K562 (cell line): ENCODE measurements at regions not wholly inside any gene's neighbourhood (a gene's known extent, or its start where the extent isn't known, plus 50 kb on each side); places are given as distances from the start of the nearest gene placed in this dataset.

ENCODE experiments used
- ATAC-seq: fragments of 200-7000 bp; cut with Tn5 transposase; 3 replicates; pipeline ENCODE4 v1.9.1; 2020; ENCODE audit warnings: moderate library complexity
- BruUV-seq: library from RNA; stranded (reverse); fragments of 400-500 nt; replicated peaks from 2 replicates; lab custom pipeline; 2021; lab: Mats Ljungman, UMichigan
- CTCF ChIA-PET: fragments of 300-600 bp; formaldehyde crosslinking; extraction: SDS; loops from one replicate; lab custom pipeline; 2021; ENCODE audit warnings: low intra/inter-chr PET ratio; lab: Yijun Ruan, JAX
- POLR2A ChIA-PET: fragments of 300-600, 350-650 bp; sonication (Branson Sonifier 250); formaldehyde crosslinking; extraction: SDS; loops from one replicate; lab custom pipeline; 2021; ENCODE audit warnings: antibody characterized with exemption, inconsistent platforms; lab: Yijun Ruan, JAX
- DNase-seq, 4 experiments: peaks; one replicate each; pipeline versions ENCODE4 v3.0.0 to v3.0.0-alpha.2; 2011 to 2018; ENCODE audit warnings: low spot score in 3 of 4, mixed read lengths in 3 of 4; ENCODE audit errors: extremely low read depth in 1 of 4
- FAIRE-seq: peaks from 2 replicates; lab custom pipeline; 2011; peaks lifted over from hg19 to GRCh38; lab: Jason Lieb, UNC
- H2AFZ ChIP-seq: 2 replicates; pipeline ENCODE4 v1.6.0; 2011; ENCODE audit warnings: low read depth, low read length, control low read depth, inconsistent platforms
- H3K27ac ChIP-seq: fragments of 200-600 bp; 3 replicates; pipeline ENCODE4 v1.8.0; 2011; ENCODE audit warnings: low read depth, mild to moderate bottlenecking, control low read depth, inconsistent platforms, low read length, moderate library complexity, mixed read lengths; ENCODE audit errors: extremely low read depth
- H3K27me3 ChIP-seq, 2 experiments: fragments of 300-600 bp in 1 of 2; 2 replicates in 1 of 2; 3 replicates in 1 of 2; pipeline versions ENCODE4 v1.6.0 to v1.8.0; 2011; ENCODE audit warnings: inconsistent platforms in 2 of 2, low read length in 2 of 2, mild to moderate bottlenecking in 1 of 2, mixed read lengths in 1 of 2, moderate library complexity in 1 of 2; ENCODE audit not compliant: control insufficient read depth in 2 of 2, insufficient read depth in 2 of 2
- H3K36me3 ChIP-seq: fragments of 300-600 bp; 3 replicates; pipeline ENCODE4 v1.8.0; 2011; ENCODE audit warnings: mild to moderate bottlenecking, low read length, inconsistent platforms; ENCODE audit not compliant: control insufficient read depth, insufficient read depth
- H3K4me1 ChIP-seq, 2 experiments: fragments of 200-600 bp in 1 of 2; replicated peaks in 1 of 2; 2 replicates in 1 of 2; 3 replicates in 1 of 2; pipeline versions ENCODE4 v1.5.1 to v1.8.0; 2011; ENCODE audit warnings: inconsistent platforms in 2 of 2, low read length in 2 of 2, mild to moderate bottlenecking in 1 of 2, mixed read lengths in 1 of 2, moderate library complexity in 1 of 2; ENCODE audit not compliant: control insufficient read depth in 2 of 2, insufficient read depth in 2 of 2
- H3K4me2 ChIP-seq: 2 replicates; pipeline ENCODE4 v1.6.1; 2011; ENCODE audit warnings: low read length, control low read depth, inconsistent platforms, mixed read lengths; ENCODE audit not compliant: insufficient read depth
- H3K4me3 ChIP-seq: fragments of 200-600 bp; sonication (generic), shearing (Covaris generic); 2 replicates; pipeline ENCODE4 v1.5.1; 2016; ENCODE audit warnings: control low read depth, inconsistent platforms
- H3K79me2 ChIP-seq: fragments of 200-600 bp; 3 replicates; pipeline ENCODE4 v1.8.0; 2011; ENCODE audit warnings: low read length, inconsistent platforms; ENCODE audit not compliant: control insufficient read depth, insufficient read depth
- H3K9ac ChIP-seq, 2 experiments: 2 replicates each; pipeline versions ENCODE4 v1.6.0 to v1.6.1; 2011; ENCODE audit warnings: low read depth in 2 of 2, low read length in 2 of 2, control low read depth in 1 of 2, inconsistent platforms in 1 of 2, mild to moderate bottlenecking in 1 of 2, mixed read lengths in 1 of 2; ENCODE audit not compliant: insufficient read depth in 1 of 2
- H3K9me1 ChIP-seq: one replicate; pipeline ENCODE4 v1.6.0; 2011; ENCODE audit warnings: inconsistent platforms, mild to moderate bottlenecking, low read length, moderate library complexity; ENCODE audit not compliant: control insufficient read depth, insufficient read depth
- H3K9me3 ChIP-seq: replicated peaks from 2 replicates; pipeline ENCODE4 v1.5.1; 2011; ENCODE audit warnings: low read depth, low read length, inconsistent platforms; ENCODE audit not compliant: control insufficient read depth, insufficient read depth
- H4K20me1 ChIP-seq: replicated peaks from 2 replicates; pipeline ENCODE4 v1.6.1; 2011; ENCODE audit warnings: low read length, inconsistent platforms, mixed read lengths; ENCODE audit not compliant: control insufficient read depth, insufficient read depth
- BACH1 ChIP-seq: fragments of 200-800 bp; sonication (Bioruptor generic); IDR thresholded peaks from 2 replicates; pipeline ENCODE4 v1.6.1; 2016; ENCODE audit warnings: missing genetic modification characterization, missing compliant biosample characterization
- CBFA2T2 ChIP-seq: fragments of 450-650 bp; conservative IDR thresholded peaks from 2 replicates; pipeline ENCODE4 v1.6.1; 2017; ENCODE audit warnings: mild to moderate bottlenecking
- HSF4 ChIP-seq: fragments of 250-450 bp; sonication (Bioruptor Pico); IDR thresholded peaks from 2 replicates; pipeline ENCODE4 v2.1.2; 2022; ENCODE audit warnings: mild to moderate bottlenecking, moderate library complexity, borderline replicate concordance
- NRF1 ChIP-seq, 2 experiments: fragments of 450-650 bp; IDR thresholded peaks in 1 of 2; conservative IDR thresholded peaks in 1 of 2; 2 replicates each; pipeline ENCODE4 v1.6.1; 2014; ENCODE audit warnings: mild to moderate bottlenecking in 2 of 2
- POLR2AphosphoS5 ChIP-seq: IDR thresholded peaks from 2 replicates; pipeline ENCODE4 v1.6.1; 2011; ENCODE audit warnings: mild to moderate bottlenecking, low read depth, low read length, moderate library complexity; ENCODE audit not compliant: control insufficient read depth, insufficient read depth
- RCOR1 ChIP-seq, 2 experiments: IDR thresholded peaks; 2 replicates each; pipeline ENCODE4 v1.6.1; 2012; ENCODE audit warnings: low read depth in 2 of 2, low read length in 2 of 2, borderline replicate concordance in 1 of 2, improper control_type of control experiment in 1 of 2
- RFX5 ChIP-seq: IDR thresholded peaks from 2 replicates; pipeline ENCODE4 v1.6.1; 2011; ENCODE audit warnings: low read depth, mild to moderate bottlenecking, improper control_type of control experiment, low read length
- SMARCE1 ChIP-seq: fragments of 450-650 bp; IDR thresholded peaks from 2 replicates; pipeline ENCODE4 v1.7.1; 2016; ENCODE audit warnings: mild to moderate bottlenecking
- ZNF23 ChIP-seq: fragments of 250-450 bp; sonication (Bioruptor Pico); IDR thresholded peaks from 2 replicates; pipeline ENCODE4 v1.4.0; 2020; ENCODE audit warnings: mild to moderate bottlenecking
- ZNF436 ChIP-seq: fragments of 250-450, 450-650 bp; sonication (Bioruptor Pico); formaldehyde crosslinking; IDR thresholded peaks from 2 replicates; pipeline ENCODE4 v1.7.0; 2020; ENCODE audit warnings: mild to moderate bottlenecking
- ZNF778 ChIP-seq: fragments of 450-650 bp; formaldehyde crosslinking; IDR thresholded peaks from 2 replicates; pipeline ENCODE4 v1.4.0; 2020; ENCODE audit warnings: mild to moderate bottlenecking, moderate library complexity
- WGBS: fragments of 100-300 bp; shearing (Covaris generic); methylation state at CpG from one replicate; pipeline ENCODE4 v1.1.6; 2016; ENCODE audit warnings: low coverage, mixed read lengths; ENCODE audit not compliant: insufficient coverage; ENCODE audit errors: missing lambda C conversion rate; 5-methylcytosine and 5-hydroxymethylcytosine counted together
- in situ Hi-C: fragments of 300-500 bp; cut with MboI; formaldehyde crosslinking; loops from 4 replicates; pipeline ENCODE4 v1.15.0; 2018; ENCODE audit warnings: inconsistent platforms, mixed read lengths
- intact Hi-C: fragments of 100-400 bp; cut with micrococcal nuclease; formaldehyde crosslinking; loops from 2 replicates; pipeline ENCODE4 v1.14.2; 2022
- TF ChIP-seq, protein P1 (sequence below): fragments of 250-450 bp; sonication (Bioruptor Pico); IDR thresholded peaks from 2 replicates; pipeline ENCODE4 v1.4.0; 2020
- TF ChIP-seq, protein P2 (sequence below): fragments of 450-650 bp; IDR thresholded peaks from 2 replicates; pipeline ENCODE4 v1.6.1; 2016; ENCODE audit warnings: mild to moderate bottlenecking

DNA sequence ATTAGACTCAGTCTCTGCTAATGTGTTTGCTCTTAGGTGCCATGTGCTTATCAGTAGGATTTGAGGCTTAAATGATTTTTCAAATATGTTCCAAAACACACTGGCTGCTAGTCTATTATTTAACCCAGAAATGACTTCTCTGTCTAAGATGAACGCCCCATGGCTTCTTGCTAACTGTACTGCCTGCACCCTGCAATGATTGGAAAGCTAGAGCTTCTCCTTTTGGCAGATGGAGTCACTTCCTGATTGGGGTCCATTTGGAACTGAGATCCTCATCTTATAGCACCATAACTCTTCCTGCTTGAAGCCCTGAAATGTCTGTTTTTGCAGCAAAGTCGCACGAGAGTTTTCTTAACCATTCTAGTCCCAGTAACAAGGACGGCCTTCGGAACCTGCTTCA is 186.5 kb upstream of the ADO start:
- H3K9me3 ChIP-seq, result no peaks in the 10 kb centered on the region
- no peak overlapping the region for H3K4me2 ChIP-seq
- no peak overlapping the region for H3K4me3 ChIP-seq
- POLR2A ChIA-PET, result no interaction called here
- no peaks in the 10 kb centered on the region for H3K9me1 ChIP-seq
- TF ChIP-seq HSF4 (CRISPR knock-in tag), result no peak
- no peak for TF ChIP-seq BACH1
- no peak for TF ChIP-seq RCOR1 (IDR thresholded peaks at IDR 0.05; ENCODE audit: borderline replicate concordance in 1 of 2, low read depth in 2 of 2, low read length in 2 of 2)
- TF ChIP-seq POLR2AphosphoS5, result no peak
- TF ChIP-seq, protein P1, sequence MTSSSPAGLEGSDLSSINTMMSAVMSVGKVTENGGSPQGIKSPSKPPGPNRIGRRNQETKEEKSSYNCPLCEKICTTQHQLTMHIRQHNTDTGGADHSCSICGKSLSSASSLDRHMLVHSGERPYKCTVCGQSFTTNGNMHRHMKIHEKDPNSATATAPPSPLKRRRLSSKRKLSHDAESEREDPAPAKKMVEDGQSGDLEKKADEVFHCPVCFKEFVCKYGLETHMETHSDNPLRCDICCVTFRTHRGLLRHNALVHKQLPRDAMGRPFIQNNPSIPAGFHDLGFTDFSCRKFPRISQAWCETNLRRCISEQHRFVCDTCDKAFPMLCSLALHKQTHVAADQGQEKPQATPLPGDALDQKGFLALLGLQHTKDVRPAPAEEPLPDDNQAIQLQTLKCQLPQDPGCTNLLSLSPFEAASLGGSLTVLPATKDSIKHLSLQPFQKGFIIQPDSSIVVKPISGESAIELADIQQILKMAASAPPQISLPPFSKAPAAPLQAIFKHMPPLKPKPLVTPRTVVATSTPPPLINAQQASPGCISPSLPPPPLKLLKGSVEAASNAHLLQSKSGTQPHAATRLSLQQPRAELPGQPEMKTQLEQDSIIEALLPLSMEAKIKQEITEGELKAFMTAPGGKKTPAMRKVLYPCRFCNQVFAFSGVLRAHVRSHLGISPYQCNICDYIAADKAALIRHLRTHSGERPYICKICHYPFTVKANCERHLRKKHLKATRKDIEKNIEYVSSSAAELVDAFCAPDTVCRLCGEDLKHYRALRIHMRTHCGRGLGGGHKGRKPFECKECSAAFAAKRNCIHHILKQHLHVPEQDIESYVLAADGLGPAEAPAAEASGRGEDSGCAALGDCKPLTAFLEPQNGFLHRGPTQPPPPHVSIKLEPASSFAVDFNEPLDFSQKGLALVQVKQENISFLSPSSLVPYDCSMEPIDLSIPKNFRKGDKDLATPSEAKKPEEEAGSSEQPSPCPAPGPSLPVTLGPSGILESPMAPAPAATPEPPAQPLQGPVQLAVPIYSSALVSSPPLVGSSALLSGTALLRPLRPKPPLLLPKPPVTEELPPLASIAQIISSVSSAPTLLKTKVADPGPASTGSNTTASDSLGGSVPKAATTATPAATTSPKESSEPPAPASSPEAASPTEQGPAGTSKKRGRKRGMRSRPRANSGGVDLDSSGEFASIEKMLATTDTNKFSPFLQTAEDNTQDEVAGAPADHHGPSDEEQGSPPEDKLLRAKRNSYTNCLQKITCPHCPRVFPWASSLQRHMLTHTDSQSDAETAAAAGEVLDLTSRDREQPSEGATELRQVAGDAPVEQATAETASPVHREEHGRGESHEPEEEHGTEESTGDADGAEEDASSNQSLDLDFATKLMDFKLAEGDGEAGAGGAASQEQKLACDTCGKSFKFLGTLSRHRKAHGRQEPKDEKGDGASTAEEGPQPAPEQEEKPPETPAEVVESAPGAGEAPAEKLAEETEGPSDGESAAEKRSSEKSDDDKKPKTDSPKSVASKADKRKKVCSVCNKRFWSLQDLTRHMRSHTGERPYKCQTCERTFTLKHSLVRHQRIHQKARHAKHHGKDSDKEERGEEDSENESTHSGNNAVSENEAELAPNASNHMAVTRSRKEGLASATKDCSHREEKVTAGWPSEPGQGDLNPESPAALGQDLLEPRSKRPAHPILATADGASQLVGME (CRISPR knock-in tag), result no peak
- no peak for TF ChIP-seq RFX5
- TF ChIP-seq ZNF778 (CRISPR knock-in tag), result no peak
- TF ChIP-seq ZNF436, result no peak
- no peak for TF ChIP-seq NRF1 (conservative IDR thresholded peaks at IDR 0.05 in 1 of 2, IDR thresholded peaks at IDR 0.05 in 1 of 2)
- no peak for TF ChIP-seq SMARCE1
- TF ChIP-seq, protein P2, sequence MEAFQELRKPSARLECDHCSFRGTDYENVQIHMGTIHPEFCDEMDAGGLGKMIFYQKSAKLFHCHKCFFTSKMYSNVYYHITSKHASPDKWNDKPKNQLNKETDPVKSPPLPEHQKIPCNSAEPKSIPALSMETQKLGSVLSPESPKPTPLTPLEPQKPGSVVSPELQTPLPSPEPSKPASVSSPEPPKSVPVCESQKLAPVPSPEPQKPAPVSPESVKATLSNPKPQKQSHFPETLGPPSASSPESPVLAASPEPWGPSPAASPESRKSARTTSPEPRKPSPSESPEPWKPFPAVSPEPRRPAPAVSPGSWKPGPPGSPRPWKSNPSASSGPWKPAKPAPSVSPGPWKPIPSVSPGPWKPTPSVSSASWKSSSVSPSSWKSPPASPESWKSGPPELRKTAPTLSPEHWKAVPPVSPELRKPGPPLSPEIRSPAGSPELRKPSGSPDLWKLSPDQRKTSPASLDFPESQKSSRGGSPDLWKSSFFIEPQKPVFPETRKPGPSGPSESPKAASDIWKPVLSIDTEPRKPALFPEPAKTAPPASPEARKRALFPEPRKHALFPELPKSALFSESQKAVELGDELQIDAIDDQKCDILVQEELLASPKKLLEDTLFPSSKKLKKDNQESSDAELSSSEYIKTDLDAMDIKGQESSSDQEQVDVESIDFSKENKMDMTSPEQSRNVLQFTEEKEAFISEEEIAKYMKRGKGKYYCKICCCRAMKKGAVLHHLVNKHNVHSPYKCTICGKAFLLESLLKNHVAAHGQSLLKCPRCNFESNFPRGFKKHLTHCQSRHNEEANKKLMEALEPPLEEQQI, result no peak
- no peak for TF ChIP-seq ZNF23 (CRISPR knock-in tag)
- no peak for TF ChIP-seq CBFA2T2
- H3K4me1 ChIP-seq, result no peaks in the 10 kb centered on the region
- no peak overlapping the region for H3K27ac ChIP-seq
- 0% methylated on average over 5 of the region's 5 CpGs for WGBS
- no peaks in the 10 kb centered on the region for H3K27me3 ChIP-seq
- no peak overlapping the region for H3K9ac ChIP-seq
- BruUV-seq, result no TSS peak
- intact Hi-C loops (no loop called here), in situ Hi-C loops (loop anchor here (10.0 kb wide), 1 partner anchor 537 kb away; no protein-coding TSS in a partner anchor)
- no peaks in the 10 kb centered on the region for H4K20me1 ChIP-seq
- H2AFZ ChIP-seq, result no peak overlapping the region
- FAIRE-seq (no peak), DNase-seq (no peak), ATAC-seq (no peak)
- H3K79me2 ChIP-seq, result no peaks in the 10 kb centered on the region
- CTCF ChIA-PET, result no interaction called here
- no peaks in the 10 kb centered on the region for H3K36me3 ChIP-seq
